GM20000 (cell line): ENCODE measurements at regions not wholly inside any gene's neighbourhood (a gene's known extent, or its start where the extent isn't known, plus 50 kb on each side); places are given as distances from the start of the nearest gene placed in this dataset.

ENCODE experiments used
- DNase-seq: peaks from one replicate; pipeline ENCODE4 v3.0.0; 2012; ENCODE audit warnings: low spot score
- TF ChIP-seq, protein P1 (sequence below): IDR thresholded peaks from 2 replicates; pipeline ENCODE4 v1.5.1; 2012; ENCODE audit warnings: mild to moderate bottlenecking, control low read depth; ENCODE audit errors: extremely low read depth, missing control alignments

DNA sequence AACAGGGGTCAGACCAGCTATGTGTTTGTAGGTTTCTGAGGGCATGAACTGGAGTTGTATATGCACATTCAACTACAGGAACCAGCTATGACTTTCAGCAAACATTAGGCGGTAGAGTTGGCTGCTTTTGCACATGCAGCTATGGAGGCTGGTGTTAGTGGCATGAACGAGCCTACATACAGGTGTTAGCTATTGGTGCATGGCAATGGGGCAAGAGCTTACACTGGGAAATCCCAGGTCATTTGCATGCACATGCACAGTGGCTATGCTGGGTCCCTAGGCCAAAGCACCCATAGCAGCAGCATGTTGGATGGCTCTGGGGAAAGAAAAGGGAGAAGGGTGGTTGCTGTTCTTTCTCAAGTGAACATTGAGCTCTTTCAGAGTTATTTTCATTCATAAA, 1018.5 kb upstream of the PHF14 start:
- TF ChIP-seq, protein P1, sequence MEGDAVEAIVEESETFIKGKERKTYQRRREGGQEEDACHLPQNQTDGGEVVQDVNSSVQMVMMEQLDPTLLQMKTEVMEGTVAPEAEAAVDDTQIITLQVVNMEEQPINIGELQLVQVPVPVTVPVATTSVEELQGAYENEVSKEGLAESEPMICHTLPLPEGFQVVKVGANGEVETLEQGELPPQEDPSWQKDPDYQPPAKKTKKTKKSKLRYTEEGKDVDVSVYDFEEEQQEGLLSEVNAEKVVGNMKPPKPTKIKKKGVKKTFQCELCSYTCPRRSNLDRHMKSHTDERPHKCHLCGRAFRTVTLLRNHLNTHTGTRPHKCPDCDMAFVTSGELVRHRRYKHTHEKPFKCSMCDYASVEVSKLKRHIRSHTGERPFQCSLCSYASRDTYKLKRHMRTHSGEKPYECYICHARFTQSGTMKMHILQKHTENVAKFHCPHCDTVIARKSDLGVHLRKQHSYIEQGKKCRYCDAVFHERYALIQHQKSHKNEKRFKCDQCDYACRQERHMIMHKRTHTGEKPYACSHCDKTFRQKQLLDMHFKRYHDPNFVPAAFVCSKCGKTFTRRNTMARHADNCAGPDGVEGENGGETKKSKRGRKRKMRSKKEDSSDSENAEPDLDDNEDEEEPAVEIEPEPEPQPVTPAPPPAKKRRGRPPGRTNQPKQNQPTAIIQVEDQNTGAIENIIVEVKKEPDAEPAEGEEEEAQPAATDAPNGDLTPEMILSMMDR = no peak
- no peak for DNase-seq

DNA sequence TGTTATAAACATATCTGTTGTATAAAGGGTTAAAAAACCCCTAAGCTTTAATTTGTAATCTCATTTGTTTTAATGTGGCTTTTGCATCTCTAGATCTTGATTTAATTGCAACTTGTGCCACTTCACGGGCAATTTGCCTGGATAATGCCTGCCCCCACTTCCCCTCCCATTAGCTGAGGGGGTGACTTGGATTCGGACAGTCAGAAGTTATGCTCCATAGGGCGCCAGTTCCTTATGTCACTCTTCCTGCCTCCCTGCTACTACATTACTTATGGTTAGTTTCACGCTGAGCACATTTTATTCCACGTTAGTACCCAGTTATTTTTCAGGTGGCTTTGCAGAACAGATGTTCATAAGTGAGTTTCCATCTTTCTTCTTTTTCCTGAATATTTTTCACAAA, 1015.2 kb upstream of the PHF14 start:
- no peak for DNase-seq

DNA sequence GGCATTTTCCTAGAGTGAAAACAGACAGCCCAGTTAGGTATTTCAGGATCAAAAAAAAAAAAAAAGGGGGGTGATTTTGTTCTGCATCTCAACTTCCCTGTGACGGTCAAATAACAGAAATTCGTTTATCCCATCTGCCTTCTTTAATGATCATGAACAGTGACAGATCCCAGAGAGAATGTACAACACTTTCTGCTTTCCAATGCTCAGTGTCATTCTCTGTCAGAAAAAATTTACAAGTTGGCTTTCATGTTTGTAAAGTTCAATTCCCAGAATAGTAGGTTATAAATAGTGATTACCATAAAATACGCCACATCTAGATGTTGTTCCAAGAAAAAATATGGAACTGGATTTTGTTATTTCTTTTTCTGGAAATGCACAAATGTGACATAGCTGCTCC, 1013.2 kb upstream of the PHF14 start:
- no peak for DNase-seq
- TF ChIP-seq, protein P1 = no peak

More for the DNA sequence above, 1015.2 kb upstream of the PHF14 start:
- TF ChIP-seq, protein P1 = no peak

DNA sequence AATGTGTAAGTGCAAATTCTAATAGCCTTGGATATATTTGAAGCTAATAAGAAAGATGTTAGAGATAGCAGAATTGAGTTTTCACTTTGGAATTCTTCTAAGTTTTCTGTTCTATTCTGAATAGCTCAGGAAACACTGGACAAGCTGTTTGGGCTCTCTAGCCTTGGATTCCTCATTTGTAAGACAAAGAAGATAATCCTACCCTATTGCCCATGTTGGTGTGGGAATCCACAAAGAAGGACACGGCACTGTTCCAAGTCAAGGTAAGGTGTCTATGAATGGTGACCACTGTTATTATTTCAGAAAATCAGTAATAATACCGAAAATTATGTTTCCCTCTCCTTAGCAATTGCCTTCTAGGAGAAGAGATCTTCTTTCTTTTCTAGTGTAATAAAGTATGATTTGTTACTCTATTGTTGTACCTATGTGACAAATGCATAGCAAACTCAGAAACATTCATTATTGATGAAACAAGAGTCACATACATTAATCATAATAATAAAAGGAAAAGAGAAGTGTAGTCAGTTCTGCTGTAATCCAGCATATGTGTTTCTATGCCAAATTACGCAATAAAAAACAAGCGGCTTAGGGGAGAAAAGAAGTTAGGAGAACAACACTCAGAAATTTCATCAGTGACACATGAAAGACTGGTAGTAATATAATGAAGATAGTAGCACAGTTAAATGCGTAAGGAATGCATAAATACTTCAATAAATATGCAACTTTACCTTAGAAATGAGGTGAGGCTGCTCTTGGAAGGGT, 1012.3 kb upstream of the PHF14 start:
- TF ChIP-seq, protein P1 = no peak
- no peak for DNase-seq

DNA sequence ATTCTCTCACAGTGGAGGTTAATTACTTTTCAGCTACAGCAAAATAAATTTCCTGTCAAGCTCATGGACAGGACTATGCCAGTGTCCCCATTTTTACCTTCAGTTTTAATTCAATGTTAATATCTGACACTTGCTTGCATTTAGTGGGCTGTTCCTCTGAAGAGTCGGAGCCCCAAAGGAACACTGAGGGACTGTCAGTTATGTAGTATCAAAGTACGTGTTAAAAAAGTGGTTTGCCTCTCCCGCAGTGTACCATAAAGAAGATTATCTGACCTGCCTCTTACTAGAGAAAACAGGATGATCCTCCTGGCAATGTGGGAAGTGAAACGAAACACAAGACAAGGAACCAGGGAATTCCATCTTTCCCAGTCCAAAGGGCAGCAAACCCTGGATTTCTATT, 1010.9 kb upstream of the PHF14 start:
- no peak for DNase-seq
- TF ChIP-seq, protein P1 = no peak

DNA sequence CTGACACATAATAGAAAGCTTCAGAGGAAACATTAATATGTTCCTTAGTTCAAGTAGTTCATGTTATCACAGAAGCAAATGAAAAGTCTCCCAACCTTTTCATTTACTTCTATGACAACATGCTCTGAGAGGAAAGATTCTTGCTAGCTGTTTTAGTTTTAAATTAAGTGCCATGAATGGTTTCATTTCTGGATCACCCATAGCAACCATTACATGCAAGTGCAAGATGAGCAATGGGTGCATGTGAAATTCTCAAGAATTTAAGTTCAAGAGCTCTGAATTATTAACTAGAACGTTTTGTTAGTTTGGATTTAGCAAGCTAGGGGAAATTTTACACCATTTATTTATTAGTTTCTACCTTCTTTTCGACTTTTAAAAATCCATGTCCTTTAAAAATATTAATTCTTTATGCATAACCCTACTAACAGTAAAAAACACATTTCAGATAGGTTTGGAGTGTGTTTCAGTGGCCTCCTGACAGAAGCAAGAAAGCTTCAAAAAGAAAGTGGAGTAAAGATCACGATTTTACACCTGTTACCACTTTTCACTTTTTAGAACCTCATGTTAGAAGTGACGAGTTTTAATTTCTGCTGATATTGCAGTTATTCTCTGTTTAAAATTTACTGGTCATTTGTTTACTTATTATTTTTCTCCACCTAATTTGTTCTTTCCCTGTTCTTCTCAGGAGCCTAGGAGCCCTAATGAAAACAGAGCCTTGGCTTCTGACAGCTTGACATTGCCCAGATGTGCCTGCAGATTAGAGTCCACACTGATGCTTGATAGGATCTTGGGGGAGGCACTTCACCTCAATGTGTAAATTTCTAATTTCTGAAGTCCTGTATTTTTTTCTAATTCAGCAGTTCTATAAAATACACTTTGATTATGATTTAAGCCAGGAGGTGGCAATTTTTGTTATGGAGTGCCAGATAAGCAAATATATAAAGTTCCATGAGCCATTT, 995.3 kb upstream of the PHF14 start:
- TF ChIP-seq, protein P1 = no peak
- DNase-seq = no peak
